ENCODE measurements at regions not wholly inside any gene's neighbourhood (a gene's known extent, or its start where the extent isn't known, plus 50 kb on each side); places are given as distances from the start of the nearest gene placed in this dataset.

GRCh38 chr15:53446376-53446775 lies 313.1 kb downstream of the WDR72 start:
- Histone ChIP-seq H3K4me3 (no peak overlapping the region), H3K9me3 (no peaks in the 10 kb centered on the region), H3K27me3 (replicated peaks; ENCODE audit: insufficient read depth) (no peaks in the 10 kb centered on the region), H3K4me1 (ENCODE audit: control insufficient read depth in 1 of 2, low read depth in 2 of 2) (no peaks in the 10 kb centered on the region), H3K27ac (no peak overlapping the region), H3K36me3 (no peaks in the 10 kb centered on the region)
- no peak for TF ChIP-seq CTCF (IDR thresholded peaks at IDR 0.05)
- no peak for ATAC-seq (ENCODE audit: insufficient number of reproducible peaks, low FRiP score, low read depth)
- no peak for DNase-seq (ENCODE audit: low spot score)

DNA sequence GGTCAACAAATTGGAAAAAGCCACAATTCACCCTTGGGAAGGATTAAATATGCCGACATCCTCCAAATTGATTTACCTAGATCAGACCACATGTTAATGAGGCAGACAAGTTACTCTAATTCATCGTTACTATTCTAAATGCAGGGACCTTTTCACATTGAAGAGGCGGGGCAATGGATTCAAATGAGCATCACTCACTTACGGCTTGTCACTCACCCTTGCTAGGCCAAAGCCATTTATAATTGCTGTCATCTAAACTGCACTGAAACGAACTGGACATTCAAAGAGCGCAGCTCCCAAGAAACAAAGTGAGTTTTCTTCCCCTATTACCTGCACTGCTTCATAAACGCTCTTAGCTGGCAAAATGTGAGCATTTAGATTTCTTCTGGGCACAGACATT lies 313.9 kb downstream of the WDR72 start:
- ATAC-seq (ENCODE audit: insufficient number of reproducible peaks, low FRiP score, low read depth) (no peak), DNase-seq (ENCODE audit: low spot score) (no peak)
- no peak for TF ChIP-seq CTCF (IDR thresholded peaks at IDR 0.05)
- no peaks in the 10 kb centered on the region for H3K4me1 ChIP-seq (ENCODE audit: control insufficient read depth in 1 of 2, low read depth in 2 of 2)
- H3K9me3 ChIP-seq = no peaks in the 10 kb centered on the region
- H3K36me3 ChIP-seq = no peaks in the 10 kb centered on the region
- H3K27me3 ChIP-seq (replicated peaks; ENCODE audit: insufficient read depth) = no peaks in the 10 kb centered on the region
- no peak overlapping the region for H3K4me3 ChIP-seq
- no peak overlapping the region for H3K27ac ChIP-seq

DNA sequence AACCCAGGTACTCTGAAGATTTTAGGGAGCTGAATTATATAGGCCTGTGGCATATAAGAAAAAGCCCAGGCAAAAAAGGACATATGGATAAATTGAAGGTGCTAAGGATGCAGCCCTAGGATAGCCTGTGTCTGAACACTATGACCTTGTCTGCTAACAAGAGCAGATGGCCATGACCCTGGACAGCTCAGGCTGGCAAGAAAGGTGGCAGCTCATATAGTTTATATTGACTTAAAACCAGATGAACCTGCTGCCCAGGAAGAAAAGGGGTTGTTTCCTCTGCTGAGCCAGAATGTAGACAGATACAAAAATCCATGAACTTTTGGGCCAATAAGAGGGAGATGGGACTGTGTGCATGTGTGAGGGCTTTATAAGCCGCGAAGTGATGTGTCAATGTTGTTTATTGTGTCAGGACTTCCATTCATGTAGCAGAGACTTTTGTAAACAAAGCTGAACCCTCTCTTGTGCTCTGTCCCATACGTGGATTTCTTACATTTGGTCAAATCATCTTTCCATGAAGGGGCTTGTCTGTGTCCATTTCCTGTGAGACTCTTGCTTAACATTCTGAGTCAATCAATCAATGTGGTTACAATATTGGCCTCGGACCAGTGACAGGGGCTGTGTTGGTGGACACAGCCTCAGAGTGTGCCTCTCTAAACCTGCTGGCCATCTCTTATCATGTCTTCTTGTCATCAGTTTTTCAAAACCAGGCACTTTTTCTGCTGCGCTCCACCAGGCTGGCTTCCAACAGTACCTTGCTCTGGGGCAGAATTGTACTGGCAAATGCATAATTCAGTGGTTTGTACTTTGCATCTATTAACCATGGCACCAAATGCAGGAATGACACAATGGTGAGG lies 321.2 kb downstream of the WDR72 start:
- no peak overlapping the region for H3K27ac ChIP-seq
- DNase-seq (ENCODE audit: low spot score) (no peak), ATAC-seq (ENCODE audit: insufficient number of reproducible peaks, low FRiP score, low read depth) (no peak)
- no peaks in the 10 kb centered on the region for H3K36me3 ChIP-seq
- TF ChIP-seq CTCF (IDR thresholded peaks at IDR 0.05) = no peak
- no peaks in the 10 kb centered on the region for H3K9me3 ChIP-seq
- H3K27me3 ChIP-seq (replicated peaks; ENCODE audit: insufficient read depth) = no peaks in the 10 kb centered on the region
- H3K4me1 ChIP-seq (ENCODE audit: control insufficient read depth in 1 of 2, low read depth in 2 of 2) = no peaks in the 10 kb centered on the region
- no peak overlapping the region for H3K4me3 ChIP-seq

- no peak for DNase-seq (ENCODE audit: low spot score)
- TF ChIP-seq CTCF (IDR thresholded peaks at IDR 0.05) = no peak
- Histone ChIP-seq H3K4me1 (ENCODE audit: control insufficient read depth in 1 of 2, low read depth in 2 of 2) (no peaks in the 10 kb centered on the region), H3K27me3 (replicated peaks; ENCODE audit: insufficient read depth) (no peaks in the 10 kb centered on the region), H3K36me3 (no peaks in the 10 kb centered on the region), H3K4me3 (no peak overlapping the region), H3K27ac (no peak overlapping the region), H3K9me3 (no peaks in the 10 kb centered on the region)
- ATAC-seq (ENCODE audit: insufficient number of reproducible peaks, low FRiP score, low read depth) = no peak
Observed at GRCh38 chr15:53437366-53437765, 322.1 kb downstream of the WDR72 start.

DNA sequence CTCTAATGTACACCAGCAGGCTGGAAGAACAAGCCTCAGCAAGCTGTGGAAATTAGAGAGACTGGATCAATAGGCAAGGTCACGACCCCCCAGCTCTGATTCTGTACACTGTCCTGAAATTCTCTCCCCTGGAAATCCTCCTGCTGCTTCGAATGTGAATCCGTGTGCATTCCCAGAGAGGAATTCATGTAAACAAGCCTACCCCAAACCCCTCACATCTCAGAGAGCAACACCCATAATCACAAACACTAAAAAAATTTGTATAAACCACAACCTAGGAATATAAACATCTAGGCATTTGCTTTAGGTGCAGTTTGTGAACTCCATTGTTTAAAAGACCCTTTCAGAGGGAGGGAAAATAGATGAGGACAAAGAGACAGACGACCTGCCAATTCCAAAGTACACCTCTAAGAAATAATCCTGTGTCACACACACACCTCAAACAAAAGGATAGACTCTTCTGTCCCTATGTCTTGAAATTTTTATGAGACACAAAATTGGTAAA lies 325.2 kb downstream of the WDR72 start:
- no peak for TF ChIP-seq CTCF (IDR thresholded peaks at IDR 0.05)
- H3K36me3 ChIP-seq = no peaks in the 10 kb centered on the region
- DNase-seq (ENCODE audit: low spot score) = no peak
- H3K9me3 ChIP-seq = no peaks in the 10 kb centered on the region
- no peak overlapping the region for H3K4me3 ChIP-seq
- H3K27ac ChIP-seq = no peak overlapping the region
- H3K27me3 ChIP-seq (replicated peaks; ENCODE audit: insufficient read depth) = no peaks in the 10 kb centered on the region
- ATAC-seq (ENCODE audit: insufficient number of reproducible peaks, low FRiP score, low read depth) = no peak
- H3K4me1 ChIP-seq (ENCODE audit: control insufficient read depth in 1 of 2, low read depth in 2 of 2) = no peaks in the 10 kb centered on the region

Measured in thoracic aorta (tissue), 2 donors.